ENCODE measurements at regions not wholly inside any gene's neighbourhood (a gene's known extent, or its start where the extent isn't known, plus 50 kb on each side); places are given as distances from the start of the nearest gene placed in this dataset.

DNA sequence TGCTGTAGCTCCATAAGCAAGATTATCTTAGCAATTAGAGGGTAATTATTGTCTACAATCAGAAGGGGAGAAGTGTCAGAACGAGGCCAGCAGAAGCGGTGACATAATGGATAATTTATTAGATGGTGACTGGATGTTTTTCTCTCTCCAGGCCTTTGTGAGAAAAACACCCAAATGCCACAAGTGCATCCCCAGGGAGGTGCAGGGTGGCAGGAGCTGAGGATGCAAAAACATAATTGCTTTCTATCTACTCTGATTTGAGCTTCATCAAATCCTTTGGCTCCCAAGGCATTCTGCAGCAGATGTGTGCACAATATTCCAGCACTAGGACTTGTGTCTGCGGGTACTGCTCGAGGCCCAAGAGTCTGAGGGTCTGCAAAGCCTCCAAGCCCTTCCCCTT is 220.1 kb upstream of the SERP2 start:
- no peak for DNase-seq

DNA sequence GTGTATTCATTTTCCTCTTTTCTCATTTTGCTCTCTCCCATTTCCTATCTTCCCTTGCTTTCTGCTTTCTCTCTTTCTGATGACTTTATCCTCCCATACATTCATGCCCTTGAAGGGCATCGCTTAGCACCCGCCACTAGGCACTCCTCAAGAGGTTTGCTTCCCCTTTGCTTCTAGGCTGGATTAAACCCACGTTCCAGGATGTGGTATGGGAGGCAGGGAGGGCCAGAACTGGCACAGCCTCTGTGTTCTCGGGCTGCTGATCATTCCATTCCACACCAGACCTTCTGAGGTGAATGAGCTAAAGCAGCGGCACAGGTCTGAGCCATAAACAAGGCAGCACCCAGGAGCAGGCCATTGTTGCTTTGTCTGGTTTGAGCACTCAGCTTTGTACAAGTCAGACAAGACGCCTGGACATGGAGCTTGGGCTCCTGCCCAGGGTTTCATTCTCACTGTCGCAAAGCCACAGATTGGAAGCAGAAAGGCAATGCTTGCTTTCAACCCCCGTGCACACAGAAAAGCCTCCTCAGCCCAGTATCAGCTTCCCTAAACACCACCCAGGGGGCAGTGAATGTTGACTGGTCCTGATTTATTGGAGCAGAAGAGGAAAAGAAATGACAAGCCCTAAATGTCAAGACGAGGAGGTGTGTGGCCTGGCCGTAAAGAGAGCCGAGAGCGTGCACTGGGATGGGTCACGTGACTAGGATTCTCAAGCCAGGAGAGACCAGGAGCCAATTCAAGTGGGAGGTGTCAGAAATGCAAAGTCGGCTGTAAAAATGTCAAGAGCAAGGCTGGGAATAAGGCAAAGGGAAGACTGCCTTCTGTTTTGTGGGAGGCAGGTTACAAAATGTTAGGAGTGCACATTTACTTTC is 218.0 kb upstream of the SERP2 start:
- peak; percentile 69 for DNase-seq

DNA sequence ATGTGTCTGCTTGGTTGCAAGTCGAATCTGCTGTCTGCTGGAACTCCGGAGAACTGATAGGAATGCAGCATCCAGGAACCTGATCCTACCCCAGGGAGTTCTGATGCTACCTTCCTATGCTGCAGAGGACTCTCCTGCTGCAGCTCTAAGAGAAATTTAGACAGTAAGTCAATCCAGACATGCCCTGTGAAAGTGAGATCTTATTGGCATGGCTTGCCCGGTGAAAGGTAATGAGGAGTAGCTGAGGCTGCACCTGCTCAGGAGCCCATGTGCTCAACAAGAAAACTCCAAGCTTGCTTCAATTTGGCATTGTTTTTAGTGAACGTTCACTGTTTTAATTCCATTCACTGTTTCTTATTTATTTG is 217.3 kb upstream of the SERP2 start:
- DNase-seq, result no peak

DNA sequence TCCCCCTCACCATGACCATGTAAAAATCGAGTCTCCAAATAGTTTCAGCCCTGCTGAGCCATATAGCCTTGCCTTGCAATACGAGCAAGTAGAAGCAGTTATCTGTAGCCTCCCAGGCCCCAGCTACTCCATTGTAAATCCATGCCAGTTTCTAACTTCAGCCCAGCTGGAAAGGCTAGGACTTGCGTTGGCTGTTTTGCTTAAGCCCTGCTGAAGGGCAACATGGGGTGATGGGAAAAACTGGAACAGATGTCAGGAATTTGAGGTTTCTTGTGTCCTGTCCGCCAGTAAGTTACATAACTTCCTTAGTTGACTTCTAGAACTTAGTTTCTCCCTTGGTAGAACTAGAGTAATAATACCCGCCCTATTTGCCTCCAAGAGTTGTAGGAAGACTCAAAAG is 216.0 kb upstream of the SERP2 start:
- DNase-seq, result peak; percentile 14

DNA sequence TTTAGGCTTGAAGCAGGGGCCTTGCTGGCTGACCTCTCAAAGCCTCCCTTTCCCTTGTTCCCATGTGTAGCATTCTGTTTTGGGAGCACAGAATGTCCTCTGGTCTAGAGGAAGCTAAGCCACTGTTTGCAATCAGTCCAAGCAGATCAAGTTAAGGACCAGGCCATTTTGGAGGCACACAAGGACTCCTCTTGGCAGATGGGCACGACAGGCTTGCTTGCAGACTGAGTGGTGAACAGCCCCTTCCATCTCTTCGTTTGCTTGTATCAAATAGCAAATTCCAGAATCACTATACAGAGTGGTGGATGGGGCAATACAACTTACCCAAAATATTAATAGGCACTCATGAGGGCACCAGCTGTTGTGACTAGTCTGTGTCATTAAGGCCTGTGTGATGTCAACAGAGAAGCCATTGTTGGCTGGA is 215.5 kb upstream of the SERP2 start:
- no peak for DNase-seq

DNA sequence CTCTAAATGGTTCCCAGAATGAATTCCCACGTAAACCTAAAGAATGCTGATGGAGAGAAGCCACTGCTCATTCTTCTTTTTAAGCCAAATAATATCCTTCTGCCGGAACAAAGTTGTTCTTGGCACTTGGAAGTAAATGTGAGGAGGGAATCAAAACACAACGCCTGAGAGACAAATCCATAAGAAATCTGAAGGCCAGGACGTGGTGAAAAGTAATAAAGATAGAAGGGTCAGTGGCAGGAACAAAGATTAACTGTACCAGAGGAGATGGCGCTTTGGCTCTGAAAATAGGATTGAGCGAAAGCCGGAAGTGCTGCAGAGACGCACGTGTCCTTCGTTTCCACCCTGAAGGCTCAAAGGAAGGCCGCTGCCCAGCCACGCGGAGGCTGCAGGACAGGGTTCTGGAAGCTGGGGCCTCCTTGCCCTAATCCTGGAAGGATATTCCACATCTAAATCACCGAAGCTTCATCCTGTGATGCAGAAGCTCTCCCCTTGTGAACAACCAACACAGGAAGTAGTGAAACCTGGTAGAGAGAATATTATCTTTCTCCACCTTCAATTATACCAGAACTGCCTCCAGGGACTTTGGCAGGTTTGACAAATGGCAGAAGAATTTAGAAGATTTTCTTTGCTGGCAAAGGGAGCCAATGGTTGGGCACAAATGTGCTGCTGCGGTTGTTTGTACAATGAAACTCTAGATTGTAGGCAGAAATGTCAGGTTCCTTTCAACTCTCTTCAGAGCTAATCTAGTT is 214.6 kb upstream of the SERP2 start:
- DNase-seq, result no peak

DNA sequence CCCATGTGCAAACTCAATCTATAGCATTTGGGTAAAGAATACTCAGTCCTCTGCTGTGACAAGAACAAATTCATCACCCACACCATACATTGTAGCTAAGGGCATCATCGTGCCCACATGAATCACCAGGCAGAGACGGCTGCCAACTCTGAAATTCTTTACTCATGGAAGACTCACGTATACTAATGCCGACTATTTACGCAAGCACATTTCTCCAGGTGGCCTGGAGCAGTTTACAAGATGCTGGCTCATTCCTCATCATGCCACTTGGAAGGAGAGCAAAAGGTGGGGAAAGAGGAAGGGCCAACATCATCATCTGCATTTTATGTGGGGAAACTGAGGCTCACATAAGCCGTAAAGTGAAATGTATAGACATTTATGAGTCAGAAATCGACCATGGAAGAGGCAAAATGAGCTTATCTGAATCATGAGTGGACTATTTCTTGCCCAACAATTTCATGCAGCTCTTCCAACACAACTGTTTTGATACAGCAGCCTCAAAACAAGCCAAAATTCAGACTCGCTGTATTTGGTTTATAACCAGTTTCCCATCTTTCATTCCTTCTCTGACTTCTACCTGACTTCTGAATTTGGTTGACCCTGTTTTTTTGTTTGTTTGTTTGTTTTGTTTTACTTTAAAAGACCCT is 213.9 kb upstream of the SERP2 start:
- no peak for DNase-seq

DNA sequence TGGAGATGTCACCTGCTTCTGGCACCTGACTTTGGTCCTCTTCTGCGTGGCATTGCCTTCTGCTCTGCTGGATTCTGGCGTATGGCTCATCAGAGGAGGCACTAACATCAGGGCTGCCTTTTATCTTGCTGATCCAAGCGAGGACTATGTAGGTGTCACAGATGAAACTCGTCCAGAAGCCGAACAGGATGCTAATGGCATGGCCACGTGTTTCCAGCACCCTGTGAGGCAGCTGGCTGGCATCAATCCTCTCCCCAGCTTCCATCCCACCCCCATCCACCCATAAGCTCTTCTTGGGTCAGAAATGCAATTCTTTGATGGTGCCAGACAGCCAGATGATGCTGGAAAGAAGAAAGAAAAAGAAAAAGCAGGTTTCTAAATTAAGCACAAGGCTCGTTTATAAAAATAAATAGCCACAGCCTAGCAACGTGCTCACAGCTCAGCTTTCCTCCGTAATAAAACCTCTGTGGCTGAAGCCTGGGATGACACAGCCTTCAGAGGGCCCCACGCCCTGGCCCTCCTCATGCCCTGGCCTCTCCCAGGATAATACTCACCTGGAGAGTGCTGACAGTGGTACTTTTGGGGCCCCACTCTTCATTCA is 212.9 kb upstream of the SERP2 start:
- DNase-seq, result no peak

DNA sequence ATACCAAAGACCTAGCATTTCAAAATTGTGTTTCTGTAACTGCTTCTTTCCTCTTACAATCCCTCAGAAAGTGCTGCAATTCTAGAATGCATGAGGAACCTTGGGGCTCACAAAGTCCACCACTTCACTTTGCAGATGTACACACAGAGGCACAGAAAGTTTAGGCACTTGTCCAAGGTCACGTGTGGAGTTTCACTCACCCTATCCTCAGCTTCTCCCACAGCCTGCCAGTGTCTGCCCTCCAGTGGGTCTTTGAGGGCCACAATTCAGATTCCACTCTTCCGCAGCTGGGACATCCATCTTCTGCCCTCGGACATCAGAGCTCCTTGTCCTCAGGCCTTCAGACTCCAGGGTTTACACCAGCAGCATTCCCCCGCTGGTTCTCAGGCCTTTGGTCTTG is 210.5 kb upstream of the SERP2 start:
- DNase-seq, result no peak

DNA sequence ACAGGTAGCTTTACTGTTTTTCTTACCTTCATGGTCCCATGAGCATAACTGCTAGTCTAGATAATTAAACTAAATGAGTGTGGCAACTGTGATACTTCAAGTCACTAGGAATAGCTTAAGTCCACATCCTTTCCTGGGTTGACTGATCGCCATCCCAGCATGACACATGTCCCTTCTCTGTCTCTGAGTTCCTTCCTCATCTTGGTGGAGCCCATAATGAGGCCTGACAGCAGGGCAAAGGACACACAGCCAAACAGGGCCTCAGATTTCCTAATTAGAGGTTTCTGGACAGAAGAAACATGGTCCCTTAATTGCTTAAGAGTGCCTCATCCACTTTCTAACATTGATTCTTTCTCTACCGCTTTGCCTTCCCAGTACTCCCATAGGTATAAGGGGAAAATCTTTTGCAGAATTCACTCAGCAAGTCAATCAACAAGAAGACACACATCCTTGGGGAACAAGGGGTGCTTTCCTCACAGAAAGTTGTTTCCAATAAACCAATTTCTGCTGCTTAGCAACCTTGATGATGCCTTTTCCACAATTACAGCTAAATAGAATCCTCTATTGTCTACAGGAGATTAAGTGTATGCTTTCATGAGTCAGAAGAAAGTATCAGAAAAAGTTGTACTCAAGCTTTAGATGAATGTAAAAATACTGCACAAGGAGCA is 208.3 kb upstream of the SERP2 start:
- no peak for DNase-seq

DNA sequence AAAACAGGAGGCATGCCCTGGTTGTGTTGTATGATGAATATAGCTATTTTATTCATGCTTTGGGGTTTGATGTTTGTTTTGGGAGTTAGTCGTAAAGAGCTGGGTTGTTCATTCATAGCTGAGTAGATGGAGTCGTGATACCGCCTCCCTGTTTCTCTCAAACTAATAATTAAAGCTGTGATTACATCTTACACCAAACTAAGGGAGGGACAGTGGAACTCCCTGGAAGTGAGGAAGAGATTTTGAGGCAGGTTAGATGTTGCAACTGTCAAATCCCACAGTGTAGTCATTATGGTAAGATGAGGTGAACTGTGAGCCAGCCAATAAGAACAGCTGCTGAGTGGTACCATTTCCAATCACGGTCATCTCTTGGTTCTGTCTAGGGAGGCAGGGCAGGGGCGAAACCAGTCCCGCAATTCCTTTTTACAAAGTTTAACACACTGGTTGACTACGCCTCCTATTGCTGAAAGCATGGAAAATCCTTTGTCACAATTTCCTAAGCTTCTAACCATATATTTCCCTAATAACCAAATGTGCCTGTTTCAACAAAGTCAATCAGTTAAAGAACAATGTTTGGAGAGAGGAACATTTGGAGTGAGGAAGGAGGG is 207.6 kb upstream of the SERP2 start:
- DNase-seq, result no peak

DNA sequence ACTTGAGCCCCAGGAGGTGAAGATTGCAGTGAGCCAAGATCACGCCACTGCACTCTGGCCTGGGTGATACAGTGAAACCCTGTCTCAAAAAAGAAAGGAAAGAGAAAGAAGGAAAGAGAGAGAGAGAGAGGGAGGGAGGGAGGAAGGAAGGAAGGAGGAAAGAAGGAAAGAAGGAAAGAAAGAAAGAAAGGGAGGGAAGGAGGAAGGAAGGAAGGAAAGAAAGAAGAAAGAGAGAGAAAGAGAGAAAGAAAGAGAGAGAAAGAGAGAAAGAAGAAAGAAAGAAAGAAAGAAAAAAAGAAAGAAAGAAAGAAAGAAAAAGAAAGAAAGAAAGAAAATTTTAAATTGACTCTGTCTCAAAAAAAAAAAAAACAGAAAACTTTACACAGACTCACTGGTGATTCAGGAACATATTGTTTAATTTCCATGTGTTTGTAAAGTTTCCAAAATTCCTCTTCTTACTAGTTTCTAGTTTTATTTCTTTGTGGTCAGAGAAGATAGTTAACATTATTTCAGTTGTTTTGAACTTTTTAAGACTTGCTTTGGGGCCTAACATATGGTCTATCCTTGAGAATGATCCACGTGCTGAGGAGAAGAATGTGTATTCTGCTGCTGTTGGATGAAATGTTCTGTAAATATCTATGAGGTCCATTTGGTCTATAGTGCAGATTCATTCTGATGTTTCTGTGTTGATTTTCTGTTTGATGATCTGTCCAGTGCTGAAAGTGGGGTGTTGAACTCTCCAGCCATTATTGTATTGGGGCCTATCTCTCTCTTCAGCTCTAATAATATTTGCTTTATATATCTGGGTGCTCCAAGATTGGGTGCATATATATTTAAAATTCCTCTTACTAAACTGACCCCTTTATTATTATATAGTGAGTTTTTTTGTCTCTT is 204.4 kb upstream of the SERP2 start:
- no peak for DNase-seq

DNA sequence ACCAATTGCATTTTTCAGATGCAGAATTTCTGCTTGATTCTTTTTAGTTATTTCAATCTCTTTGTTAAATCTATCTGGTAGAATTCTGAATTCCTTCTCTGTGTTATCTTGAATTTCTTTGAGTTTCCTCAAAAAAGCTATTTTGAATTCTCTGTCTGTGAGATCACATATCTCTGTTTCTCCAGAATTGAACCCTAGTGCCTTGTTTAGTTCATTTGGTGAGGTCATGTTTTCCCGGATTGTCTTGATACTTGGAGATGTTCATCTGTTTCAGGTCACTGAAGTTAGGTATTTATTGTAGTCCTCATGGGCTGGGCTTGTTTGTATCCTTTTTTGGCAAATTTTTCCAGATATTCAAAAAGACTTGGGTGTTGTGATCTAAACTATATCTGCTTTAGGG is 202.9 kb upstream of the SERP2 start:
- DNase-seq, result no peak

DNA sequence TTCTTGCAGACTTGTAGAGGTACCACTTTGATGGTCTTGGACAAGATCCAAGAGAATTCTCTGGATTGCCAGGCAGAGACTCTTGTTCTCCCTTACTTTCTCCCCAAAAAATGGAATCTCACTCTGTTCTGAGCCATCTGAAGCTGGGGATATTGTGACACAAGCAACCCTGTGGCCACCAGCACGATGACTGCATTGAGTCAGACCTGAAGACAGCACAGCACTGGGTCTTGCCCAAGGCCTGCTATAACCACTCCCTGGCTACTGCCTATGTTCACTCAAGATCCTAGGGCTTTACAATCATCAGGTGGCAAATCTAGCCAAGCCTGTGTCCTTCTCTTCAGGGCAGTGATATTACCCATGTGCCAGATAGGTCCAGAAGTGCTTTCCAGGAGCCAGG is 202.5 kb upstream of the SERP2 start:
- DNase-seq, result no peak

DNA sequence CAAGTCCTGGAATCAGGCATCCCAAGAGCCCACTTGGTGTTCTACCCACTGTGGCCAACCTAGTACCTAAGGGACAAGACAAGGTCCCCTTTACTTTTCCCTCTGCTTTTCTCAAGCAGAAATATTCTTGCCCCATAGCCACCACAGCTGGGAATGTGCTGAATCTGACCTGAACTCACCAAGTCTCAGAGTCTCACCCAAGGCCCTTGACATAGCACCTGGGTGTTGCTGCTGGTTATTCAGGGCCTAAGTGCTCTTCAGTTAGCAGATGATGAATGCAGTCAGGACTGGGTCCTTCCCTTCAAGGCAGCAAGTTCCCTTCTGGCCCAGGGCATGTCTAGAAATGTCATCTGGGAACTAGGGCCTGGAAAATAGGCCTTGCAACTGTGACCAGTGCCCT is 201.8 kb upstream of the SERP2 start:
- DNase-seq, result no peak

DNA sequence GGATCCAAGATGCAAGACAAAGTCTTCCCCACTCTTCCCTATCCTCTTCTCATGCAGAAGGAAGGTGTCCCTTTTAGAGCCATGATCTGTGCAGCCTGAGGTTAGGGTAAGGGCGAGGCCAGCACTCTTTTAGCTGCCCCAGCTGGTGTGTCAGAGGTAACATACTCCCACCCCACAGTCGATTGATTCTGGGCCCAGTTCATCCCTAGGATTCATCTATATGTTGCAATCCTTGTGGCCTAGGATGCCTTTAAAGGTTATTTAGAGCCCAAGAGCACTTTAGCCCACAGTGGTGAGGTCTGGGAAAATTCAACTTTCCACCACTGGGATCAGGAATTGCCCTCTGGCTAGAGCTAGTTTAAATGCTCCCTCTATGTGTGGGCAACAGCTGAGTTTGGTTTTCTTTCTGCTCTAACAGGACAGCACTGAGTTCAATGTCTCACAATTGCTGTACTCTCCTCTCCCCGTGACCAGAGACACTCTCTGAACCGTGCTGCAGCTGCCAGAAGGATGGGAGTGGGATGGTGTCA is 201.3 kb upstream of the SERP2 start:
- no peak for DNase-seq

DNA sequence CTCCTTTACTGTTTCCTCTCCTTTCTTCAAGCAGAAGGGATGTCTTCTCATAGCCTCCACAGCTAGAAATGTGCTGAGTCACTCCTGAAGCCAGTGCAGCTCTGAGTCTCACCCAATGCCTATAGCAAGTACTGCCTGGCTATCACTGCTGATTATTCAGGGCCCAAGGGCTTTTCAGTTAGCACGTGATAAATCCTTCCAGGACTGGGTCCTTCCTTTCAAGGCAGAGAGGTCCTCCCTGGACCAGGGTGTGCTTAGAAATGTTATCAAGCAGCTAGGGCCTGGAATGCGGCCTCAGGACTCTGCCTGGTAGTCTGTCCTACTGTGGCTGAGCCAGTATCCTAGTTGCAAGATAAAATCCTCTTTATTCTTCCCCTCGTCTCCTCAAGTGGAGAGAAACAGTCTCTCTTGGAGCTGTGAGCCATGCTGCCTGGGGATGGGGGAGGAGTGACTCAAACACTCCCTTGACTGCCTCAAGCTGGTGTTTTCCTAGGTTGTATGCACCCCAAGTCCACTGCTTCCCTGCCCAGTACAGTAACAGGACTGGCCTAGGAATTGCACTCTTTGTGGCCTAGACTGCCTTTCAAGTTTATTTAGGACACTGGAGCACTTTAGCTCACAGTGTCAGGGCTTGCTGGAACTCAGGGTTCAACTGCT is 198.7 kb upstream of the SERP2 start:
- DNase-seq, result no peak

DNA sequence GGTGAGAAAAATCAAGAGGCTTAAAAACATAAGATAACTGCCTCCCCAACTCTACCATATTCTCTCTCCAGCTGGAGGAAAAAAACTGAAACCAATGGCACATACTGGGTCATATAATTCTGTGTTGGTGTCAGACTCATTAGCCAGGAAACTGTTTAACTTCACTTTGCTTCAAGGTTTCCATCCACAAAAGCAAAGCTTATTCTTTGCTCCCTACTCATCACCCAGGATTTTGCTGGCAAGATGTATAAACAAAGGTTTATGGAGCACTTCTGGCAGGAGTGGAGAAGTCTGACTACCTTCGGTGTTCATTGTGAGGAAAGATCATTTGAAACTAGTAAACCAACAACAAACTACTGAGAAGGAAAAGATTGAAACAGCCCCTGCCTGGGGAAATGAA is 197.5 kb upstream of the SERP2 start:
- DNase-seq, result no peak

DNA sequence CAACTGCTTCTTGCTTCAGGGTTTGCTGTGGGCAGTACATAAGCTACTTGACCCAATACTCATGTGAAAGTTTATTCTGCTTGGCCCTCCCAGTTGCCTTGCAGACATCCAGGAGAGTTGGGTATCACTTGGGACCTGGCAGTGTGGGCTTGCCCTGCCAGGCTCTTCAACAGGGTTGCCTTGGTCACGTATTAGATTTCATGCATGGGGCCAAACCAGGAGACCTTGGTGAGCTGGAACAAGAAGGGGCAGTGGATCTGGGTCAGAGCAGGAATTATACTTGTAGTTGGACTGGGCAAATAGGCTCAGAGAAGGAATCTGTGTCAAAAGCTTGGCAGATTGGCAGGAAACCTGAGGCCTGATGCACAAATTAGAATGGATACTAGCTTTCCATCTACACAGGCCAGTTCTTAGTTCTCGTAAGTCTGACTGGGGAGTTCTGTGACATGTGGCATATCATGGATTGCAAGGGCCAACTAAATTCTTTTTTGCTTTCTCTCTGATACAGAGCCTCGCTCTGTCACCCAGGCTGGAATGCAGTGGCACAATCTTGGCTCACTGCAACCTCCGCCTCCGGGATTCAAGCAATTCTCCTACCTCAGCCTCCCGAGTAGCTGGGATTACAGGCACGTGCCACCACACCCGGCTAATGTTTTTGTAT is 192.6 kb upstream of the SERP2 start:
- no peak for DNase-seq

DNA sequence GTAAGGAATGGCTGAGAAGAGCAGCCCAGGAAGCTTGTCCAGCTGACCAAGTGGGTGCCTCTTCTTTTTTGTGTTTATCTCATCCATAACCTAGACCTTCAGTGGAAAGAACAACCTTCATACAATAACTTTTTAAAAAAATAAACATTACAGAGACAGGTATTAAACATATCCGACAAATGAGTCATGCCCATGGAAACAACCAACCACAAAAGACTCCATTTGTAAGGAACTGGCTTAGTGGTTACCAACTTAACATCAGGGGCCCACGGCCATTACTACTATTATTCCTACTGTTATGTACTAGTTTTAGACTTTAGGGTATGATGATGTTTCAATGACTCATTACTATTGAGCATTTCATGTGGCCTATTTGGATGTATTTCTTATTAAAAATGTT is 191.7 kb upstream of the SERP2 start:
- DNase-seq, result no peak
